Right lobe of liver (tissue), 6 donors: ENCODE measurements at regions not wholly inside any gene's neighbourhood (a gene's known extent, or its start where the extent isn't known, plus 50 kb on each side); places are given as distances from the start of the nearest gene placed in this dataset.

Experiments used
- ATAC-seq, 4 donors: fragments of 200-7000 bp; cut with Tn5 transposase; one replicate each; pipeline ENCODE4 v1.9.1; 2020; ENCODE audit warnings: mild to moderate bottlenecking in 4 of 4, moderate library complexity in 4 of 4
- DNase-seq, 3 donors: peaks; one replicate each; pipeline ENCODE4 v3.0.0-alpha.2; 2020
- H3K27ac ChIP-seq, 3 donors: fragments of 200-600 bp; one replicate each; pipeline ENCODE4 v1.8.0; 2022
- H3K27me3 ChIP-seq, 2 donors: fragments of 200-600 bp; one replicate each; pipeline ENCODE4 v1.8.0; 2022
- H3K36me3 ChIP-seq, 4 donors: fragments of 200-600 bp; sonication (generic) in 1 of 4; one replicate each; pipeline versions ENCODE4 v1.5.1 to v1.8.0; 2017 to 2022; ENCODE audit warnings: control low read depth in 1 of 4
- H3K4me1 ChIP-seq, 4 donors: fragments of 200-600 bp; sonication (generic) in 1 of 4; one replicate each; pipeline versions ENCODE4 v1.5.1 to v1.8.0; 2017 to 2022; ENCODE audit warnings: control low read depth in 1 of 4
- H3K4me3 ChIP-seq, 3 donors: fragments of 200-600 bp; one replicate each; pipeline ENCODE4 v1.8.0; 2022
- H3K9me3 ChIP-seq, 4 donors: fragments of 200-600 bp; sonication (generic) in 1 of 4; one replicate each; pipeline versions ENCODE4 v1.5.1 to v1.8.0; 2017 to 2022; ENCODE audit warnings: control low read depth in 1 of 4
- POLR2A ChIP-seq: fragments of 450-650 bp; IDR thresholded peaks from one replicate; pipeline ENCODE4 v1.6.1; 2017; ENCODE audit warnings: antibody characterized with exemption, mild to moderate bottlenecking
- WGBS: methylation state at CpG from one replicate; pipeline ENCODE4 v1.1.6; 2018; ENCODE audit warnings: low coverage, low lambda C conversion rate; ENCODE audit not compliant: insufficient coverage; ENCODE audit errors: missing lambda C conversion rate; 5-methylcytosine and 5-hydroxymethylcytosine counted together
- intact Hi-C, 2 donors: fragments of 100-400 bp; cut with DNase I; formaldehyde crosslinking; loops; one replicate each; pipeline versions ENCODE4 v1.11.2 to v1.14.1; 2022
- TF ChIP-seq, protein P1 (sequence below), 4 donors: fragments of 200-600 bp in 3 of 4; fragments of 450-650 bp in 1 of 4; IDR thresholded peaks; one replicate each; pipeline versions ENCODE4 v1.5.1 to v1.8.0; 2016 to 2022; ENCODE audit warnings: antibody characterized with exemption in 4 of 4, mild to moderate bottlenecking in 2 of 4
- donor health status: DM: no; HTN: yes; CAD: no.
- donor health status: DM: no; HTN: no; CAD: no.
- donor health status: DM: no; HTN: no; CAD: no.
- donor health status: DM: no; HTN: yes; CAD: no.
- donor health status: DM: no; HTN: yes; CAD: no.

DNA sequence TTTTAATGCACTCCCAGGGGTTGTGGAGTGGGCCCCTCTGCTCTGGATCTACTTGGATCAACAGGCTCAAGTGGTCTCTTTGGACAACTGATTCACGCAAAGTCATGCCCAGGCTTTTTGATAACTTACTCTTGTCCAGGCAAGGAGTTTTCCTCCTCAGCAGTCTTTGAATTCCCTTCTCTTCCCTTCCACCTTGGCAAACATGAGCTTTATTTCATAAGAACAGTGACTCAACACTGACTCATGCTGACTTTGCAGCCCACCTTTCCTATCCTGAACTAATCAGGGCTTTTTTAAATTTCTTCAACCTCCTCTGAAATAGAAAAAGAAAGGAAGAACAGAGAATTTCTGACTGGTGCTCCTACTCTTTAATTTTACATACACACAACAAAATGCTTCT, 132.1 kb upstream of the LDB2 start:
- no peak for DNase-seq
- TF ChIP-seq POLR2A: no peak
- TF ChIP-seq, protein P1, sequence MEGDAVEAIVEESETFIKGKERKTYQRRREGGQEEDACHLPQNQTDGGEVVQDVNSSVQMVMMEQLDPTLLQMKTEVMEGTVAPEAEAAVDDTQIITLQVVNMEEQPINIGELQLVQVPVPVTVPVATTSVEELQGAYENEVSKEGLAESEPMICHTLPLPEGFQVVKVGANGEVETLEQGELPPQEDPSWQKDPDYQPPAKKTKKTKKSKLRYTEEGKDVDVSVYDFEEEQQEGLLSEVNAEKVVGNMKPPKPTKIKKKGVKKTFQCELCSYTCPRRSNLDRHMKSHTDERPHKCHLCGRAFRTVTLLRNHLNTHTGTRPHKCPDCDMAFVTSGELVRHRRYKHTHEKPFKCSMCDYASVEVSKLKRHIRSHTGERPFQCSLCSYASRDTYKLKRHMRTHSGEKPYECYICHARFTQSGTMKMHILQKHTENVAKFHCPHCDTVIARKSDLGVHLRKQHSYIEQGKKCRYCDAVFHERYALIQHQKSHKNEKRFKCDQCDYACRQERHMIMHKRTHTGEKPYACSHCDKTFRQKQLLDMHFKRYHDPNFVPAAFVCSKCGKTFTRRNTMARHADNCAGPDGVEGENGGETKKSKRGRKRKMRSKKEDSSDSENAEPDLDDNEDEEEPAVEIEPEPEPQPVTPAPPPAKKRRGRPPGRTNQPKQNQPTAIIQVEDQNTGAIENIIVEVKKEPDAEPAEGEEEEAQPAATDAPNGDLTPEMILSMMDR (IDR thresholded peaks at IDR 0.05): no peak
- Histone ChIP-seq H3K4me1 (no peaks in the 10 kb centered on the region), H3K27ac (no peak overlapping the region), H3K9me3 (no peaks in the 10 kb centered on the region), H3K27me3 (no peaks in the 10 kb centered on the region), H3K4me3 (no peak overlapping the region), H3K36me3 (no peaks in the 10 kb centered on the region)
- 40% methylated on average over 1 of the region's 1 CpG for WGBS
- intact Hi-C loops: no loop called here
- ATAC-seq: peak in 1 of 4 donors; percentile 22

GRCh38 chr4:17029964-17030363, 131.5 kb upstream of the LDB2 start:
- Histone ChIP-seq H3K4me3 (no peak overlapping the region), H3K9me3 (no peaks in the 10 kb centered on the region), H3K36me3 (no peaks in the 10 kb centered on the region), H3K27ac (no peak overlapping the region), H3K4me1 (no peaks in the 10 kb centered on the region), H3K27me3 (no peaks in the 10 kb centered on the region)
- TF ChIP-seq, protein P1 (IDR thresholded peaks at IDR 0.05): no peak
- no peak for TF ChIP-seq POLR2A
- ATAC-seq: no peak
- intact Hi-C loops: no loop called here
- WGBS: 58% methylated on average over 2 of the region's 2 CpGs
- no peak for DNase-seq

DNA sequence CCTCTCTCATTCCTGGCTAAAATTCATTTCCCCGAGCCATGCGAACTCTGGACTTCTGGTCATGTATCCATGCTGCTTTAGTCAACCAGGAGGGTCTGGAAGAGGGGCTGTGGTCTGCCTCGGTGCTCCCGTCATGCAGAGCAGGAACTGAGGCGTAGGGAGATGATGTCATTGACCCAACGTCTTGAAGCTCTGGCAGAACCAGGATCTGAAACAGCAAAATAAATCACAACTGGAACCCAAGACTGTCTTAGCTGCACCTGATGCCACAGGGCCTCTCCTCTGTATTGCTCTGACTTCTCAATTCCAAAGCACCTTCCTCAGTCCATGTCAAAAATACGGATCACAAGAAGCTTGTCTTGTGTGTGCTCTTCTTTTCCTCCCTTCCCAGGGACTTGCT, 131.0 kb upstream of the LDB2 start:
- intact Hi-C loops: no loop called here
- no peaks in the 10 kb centered on the region for H3K4me1 ChIP-seq
- 43% methylated on average over 7 of the region's 7 CpGs for WGBS
- H3K27me3 ChIP-seq: no peaks in the 10 kb centered on the region
- H3K4me3 ChIP-seq: no peak overlapping the region
- DNase-seq: no peak
- H3K27ac ChIP-seq: no peak overlapping the region
- no peak for ATAC-seq
- H3K9me3 ChIP-seq: no peaks in the 10 kb centered on the region
- H3K36me3 ChIP-seq: no peaks in the 10 kb centered on the region
- TF ChIP-seq POLR2A: no peak
- TF ChIP-seq, protein P1 (IDR thresholded peaks at IDR 0.05): no peak

- no peak for DNase-seq
- Histone ChIP-seq H3K9me3 (no peaks in the 10 kb centered on the region), H3K27ac (no peak overlapping the region), H3K4me3 (no peak overlapping the region), H3K4me1 (no peaks in the 10 kb centered on the region), H3K27me3 (no peaks in the 10 kb centered on the region), H3K36me3 (no peaks in the 10 kb centered on the region)
- 73% methylated on average over 6 of the region's 6 CpGs for WGBS
- intact Hi-C loops: no loop called here
- ATAC-seq: no peak
- TF ChIP-seq POLR2A: no peak
- TF ChIP-seq, protein P1 (IDR thresholded peaks at IDR 0.05): no peak
Observed at GRCh38 chr4:17027495-17027894, 129.1 kb upstream of the LDB2 start.

DNA sequence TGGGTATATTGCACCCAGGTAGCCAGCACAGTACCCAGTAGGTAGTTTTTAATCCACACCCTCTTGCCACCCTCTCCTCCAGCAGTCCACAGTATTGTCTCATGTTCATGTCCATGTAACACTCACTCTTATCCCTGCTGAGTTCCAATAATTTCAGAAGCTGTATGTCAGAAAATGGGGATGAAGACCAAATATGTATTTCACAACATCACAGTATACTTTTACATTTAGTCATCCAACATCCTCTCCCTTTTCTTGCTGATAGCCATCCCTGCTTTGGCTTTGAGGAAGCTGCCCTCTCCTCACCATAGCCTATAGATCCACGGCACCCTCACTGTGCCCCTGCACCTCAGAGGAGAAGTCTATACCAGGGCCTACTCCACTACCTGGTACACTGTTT, 126.0 kb upstream of the LDB2 start:
- Histone ChIP-seq H3K4me3 (no peak overlapping the region), H3K27me3 (no peaks in the 10 kb centered on the region), H3K27ac (no peak overlapping the region), H3K4me1 (no peaks in the 10 kb centered on the region), H3K36me3 (no peaks in the 10 kb centered on the region), H3K9me3 (no peaks in the 10 kb centered on the region)
- 78% methylated on average over 1 of the region's 1 CpG for WGBS
- ATAC-seq (no peak), DNase-seq (no peak)
- intact Hi-C loops: no loop called here
- no peak for TF ChIP-seq POLR2A
- TF ChIP-seq, protein P1 (IDR thresholded peaks at IDR 0.05): no peak
